ENCODE measurements at regions not wholly inside any gene's neighbourhood (a gene's known extent, or its start where the extent isn't known, plus 50 kb on each side); places are given as distances from the start of the nearest gene placed in this dataset.

GRCh38 chr1:47559944-47560695 is 122.3 kb downstream of the FOXD2 start:
- H3K9me3 Mint-ChIP-seq = no peaks in the 10 kb centered on the region
- Histone ChIP-seq H3K4me3 (no peak overlapping the region), H3K27me3 (ENCODE audit: insufficient read depth) (0 out of 2 replicates have a peak, but pooled peaks cover 5% of the 10 kb centered on the region), H2AFZ (no peak overlapping the region), H3K27ac (ENCODE audit: low read depth) (no peak overlapping the region), H3K79me2 (replicated peaks; ENCODE audit: insufficient read depth) (no peaks in the 10 kb centered on the region), H3K4me2 (no peak overlapping the region), H3K4me1 (ENCODE audit: insufficient read depth) (peaks cover 24% of the 10 kb centered on the region), H3F3A (replicated peaks; ENCODE audit: low read depth) (no peaks in the 10 kb centered on the region), H3K36me3 (ENCODE audit: insufficient read depth) (no peaks in the 10 kb centered on the region), H3K9me2 (ENCODE audit: insufficient read depth) (no peaks in the 10 kb centered on the region), H4K20me1 (replicated peaks; ENCODE audit: insufficient read depth) (no peaks in the 10 kb centered on the region)
- TF ChIP-seq JUNB (IDR thresholded peaks at IDR 0.05; ENCODE audit: unreplicated experiment) (no peak), ZNF331 (CRISPR knock-in tag; IDR thresholded peaks at IDR 0.05; ENCODE audit: low read depth) (no peak), REST (IDR thresholded peaks at IDR 0.05; ENCODE audit: unreplicated experiment) (no peak), ETS1 (IDR thresholded peaks at IDR 0.05) (no peak), ZNF114 (CRISPR knock-in tag; IDR thresholded peaks at IDR 0.05) (no peak), CTCF (conservative IDR thresholded peaks at IDR 0.05; ENCODE audit: low read depth in 2 of 2) (no peak), NANOG (IDR thresholded peaks at IDR 0.05; ENCODE audit: borderline replicate concordance) (no peak), ZNF462 (CRISPR knock-in tag; IDR thresholded peaks at IDR 0.05) (no peak), EZH2phosphoT487 (IDR thresholded peaks at IDR 0.05; ENCODE audit: unreplicated experiment) (no peak), EZH2 (IDR thresholded peaks at IDR 0.05; ENCODE audit: low read depth, unreplicated experiment) (no peak), CREB1 (CRISPR knock-in tag; IDR thresholded peaks at IDR 0.05; ENCODE audit: low read depth) (no peak), POLR2AphosphoS5 (IDR thresholded peaks at IDR 0.05; ENCODE audit: low read depth) (no peak), STAT1 (IDR thresholded peaks at IDR 0.05; ENCODE audit: unreplicated experiment) (no peak)
- no peak overlapping the region for H3K4me3 Mint-ChIP-seq
- ATAC-seq (no peak), DNase-seq (ENCODE audit: low spot score) (no peak)
- peaks cover 42% of the 10 kb centered on the region for H3K4me1 Mint-ChIP-seq
- peaks cover 12% of the 10 kb centered on the region for H3K27me3 Mint-ChIP-seq (ENCODE audit: insufficient read depth, low read depth, poor library complexity)
- no peaks in the 10 kb centered on the region for H3K36me3 Mint-ChIP-seq (ENCODE audit: low read depth)
- H3K27ac Mint-ChIP-seq = no peak overlapping the region
